GM19467 (cell line): ENCODE measurements at regions not wholly inside any gene's neighbourhood (a gene's known extent, or its start where the extent isn't known, plus 50 kb on each side); places are given as distances from the start of the nearest gene placed in this dataset.

Experiments
- ATAC-seq: cut with Tn5 transposase; IDR thresholded peaks from one replicate; pipeline ENCODE4 v1.9.1; 2021; ENCODE audit warnings: mild to moderate bottlenecking, moderate library complexity; ENCODE audit not compliant: unreplicated experiment

DNA sequence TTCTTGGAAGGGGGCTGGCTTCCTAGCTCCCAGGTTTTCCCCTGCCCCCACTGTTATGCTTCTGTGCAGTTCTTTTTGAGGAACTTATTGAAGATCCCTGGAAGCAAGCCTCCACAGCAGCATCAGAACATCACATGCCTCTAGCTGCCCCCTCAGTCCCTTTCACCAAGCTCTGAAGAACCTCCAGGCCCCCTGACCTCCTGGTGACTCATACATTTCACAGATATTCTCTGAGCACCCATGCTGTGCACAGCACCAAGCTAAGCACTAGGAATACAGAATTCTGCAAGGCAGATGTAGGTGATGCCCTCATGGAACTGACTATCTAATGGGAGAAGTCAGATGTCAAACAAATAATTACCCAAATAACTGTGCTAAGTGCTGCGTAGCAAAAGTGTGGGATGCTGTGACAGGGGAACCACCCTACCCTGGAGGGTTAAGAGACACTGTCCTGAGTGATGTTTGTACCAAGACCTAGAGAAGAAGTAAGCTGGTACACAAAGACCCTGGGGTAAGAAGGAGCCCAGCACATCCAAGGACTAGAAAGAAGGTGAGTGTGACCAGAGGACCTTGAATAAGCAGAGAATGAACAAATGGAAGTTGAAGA, 213.7 kb upstream of the NR4A3 start:
- ATAC-seq: no peak

DNA sequence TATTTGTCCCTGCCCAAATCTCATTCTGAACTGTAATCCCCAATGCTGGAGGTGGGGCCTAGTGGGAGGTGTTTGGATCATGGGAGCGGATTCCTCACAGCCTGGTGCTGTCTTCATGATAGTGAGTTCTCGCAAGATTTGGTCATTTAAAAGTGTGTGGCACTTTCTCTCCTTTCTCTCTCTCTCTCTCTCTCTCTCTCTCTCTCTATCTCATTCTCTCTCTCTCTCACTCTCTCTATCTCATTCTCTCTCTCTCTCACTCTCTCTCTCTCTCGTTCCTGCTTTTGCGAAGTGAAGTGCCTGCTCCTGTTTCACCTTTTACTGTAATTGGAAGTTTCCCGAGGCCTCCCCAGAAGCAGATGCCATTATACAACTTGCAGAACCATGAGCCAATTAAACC, 207.3 kb upstream of the NR4A3 start:
- no peak for ATAC-seq

DNA sequence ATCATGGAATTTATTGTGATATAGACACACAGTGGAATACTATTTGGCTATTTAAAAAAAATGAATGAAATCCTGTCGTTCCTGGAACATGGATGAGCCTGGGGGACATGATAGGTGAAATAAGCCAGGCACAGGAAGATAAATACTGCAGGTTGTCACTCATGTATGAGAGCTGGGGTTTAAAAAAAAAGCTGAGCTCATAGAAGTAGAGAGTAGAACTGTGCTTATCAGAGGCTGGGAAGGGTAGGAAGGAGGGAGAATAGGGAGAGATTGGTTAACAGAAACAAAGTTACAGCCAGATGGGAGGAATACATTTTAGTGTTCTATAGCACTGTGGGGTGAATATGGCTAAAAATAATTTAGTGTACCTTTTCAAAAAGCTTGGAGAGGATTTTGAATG, 200.6 kb upstream of the NR4A3 start:
- no peak for ATAC-seq

DNA sequence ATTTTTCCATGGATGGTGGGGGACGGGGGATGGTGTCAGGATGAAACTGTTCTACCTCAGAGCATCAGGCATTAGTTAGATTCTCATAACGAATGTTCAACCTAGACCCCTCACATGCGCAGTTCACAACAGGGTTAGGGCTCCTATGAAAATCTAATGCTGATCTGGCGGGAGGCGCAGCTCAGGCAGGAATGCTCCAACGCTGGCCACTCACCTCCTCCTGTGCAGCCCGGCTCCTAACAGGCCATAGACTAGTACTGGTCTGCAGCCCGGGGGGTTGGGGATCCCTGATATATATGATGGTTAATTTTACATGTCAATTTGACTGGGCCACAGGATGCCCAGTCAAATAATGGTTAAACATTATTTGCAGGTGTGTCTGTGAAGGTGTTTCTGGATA, 199.0 kb upstream of the NR4A3 start:
- ATAC-seq: no peak

DNA sequence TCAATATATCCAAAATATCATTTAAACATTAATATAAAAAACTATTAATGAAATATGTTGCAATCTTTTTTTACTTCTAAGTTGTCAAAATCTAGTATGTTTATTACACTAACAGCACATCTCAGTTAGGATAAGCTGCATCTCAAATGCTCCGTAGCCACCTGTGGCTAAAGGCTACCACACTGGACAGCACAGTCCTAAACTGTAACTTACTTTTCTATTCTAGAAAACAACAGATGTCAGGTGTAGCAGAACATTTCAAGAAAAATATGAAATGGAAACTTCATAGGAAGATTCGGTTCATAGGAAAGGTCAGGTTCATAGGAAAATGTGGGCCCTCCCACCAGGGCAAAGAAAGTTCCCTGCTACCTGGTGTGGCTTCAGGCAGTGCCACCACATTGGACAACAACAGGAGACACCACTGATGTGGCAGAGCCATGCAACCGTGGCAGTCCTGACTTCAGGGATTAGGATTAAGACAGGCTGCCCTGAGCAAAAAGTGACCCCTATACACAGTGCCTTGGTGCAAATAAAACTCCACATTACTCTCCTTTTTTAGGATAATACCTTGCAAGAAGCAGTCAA, 197.8 kb upstream of the NR4A3 start:
- ATAC-seq: no peak

DNA sequence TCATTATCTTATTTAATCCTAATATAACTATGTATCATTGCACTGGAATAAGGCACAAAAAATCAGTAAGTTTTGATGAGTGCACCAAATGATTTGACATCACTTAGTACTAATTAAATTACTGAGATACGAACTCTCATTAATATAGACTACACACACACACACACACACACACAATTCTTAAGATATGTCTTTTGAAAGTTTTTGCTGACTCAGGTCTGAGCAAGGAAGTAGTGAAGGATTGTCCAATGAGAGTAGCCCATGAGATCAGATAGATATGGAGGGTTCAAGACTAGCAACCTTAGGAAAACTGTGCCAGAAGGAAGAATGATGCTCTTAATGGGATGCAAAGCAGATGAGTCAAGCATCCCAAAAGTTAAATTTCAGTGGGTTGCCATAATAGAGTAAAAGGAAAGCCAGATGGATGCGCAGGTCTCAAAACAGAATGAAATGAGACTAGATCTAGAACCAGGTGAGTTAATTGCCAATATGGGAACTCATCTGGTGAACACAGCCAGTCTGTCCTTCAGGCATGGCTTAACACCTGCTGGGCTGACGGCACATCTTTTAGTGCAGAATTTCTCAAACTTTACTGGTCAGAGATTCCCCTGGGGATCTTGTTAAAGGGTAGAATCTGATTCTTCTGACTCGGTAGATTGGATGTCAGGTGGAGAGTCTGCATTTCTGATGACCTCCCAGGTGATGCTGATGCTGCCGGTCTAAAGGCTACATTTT, 197.0 kb upstream of the NR4A3 start:
- ATAC-seq: no peak

DNA sequence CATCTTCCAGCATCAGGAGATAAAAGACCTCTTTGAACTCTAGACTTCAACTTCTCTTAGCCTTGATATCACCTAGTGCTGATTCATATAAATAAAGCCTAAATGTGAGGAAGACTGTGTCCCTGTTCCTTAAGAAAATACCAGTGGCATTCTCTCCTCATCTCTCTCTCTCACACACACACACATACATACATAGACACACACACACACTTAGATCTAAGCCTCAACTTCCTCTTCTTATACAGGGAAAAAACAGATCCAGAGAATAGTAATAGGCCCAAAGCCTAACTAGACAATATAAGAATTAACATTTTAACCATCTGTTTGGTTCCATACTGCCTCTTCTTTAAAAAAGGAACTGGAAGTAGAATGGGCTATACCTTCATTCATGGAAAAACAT, 195.3 kb upstream of the NR4A3 start:
- ATAC-seq: no peak

DNA sequence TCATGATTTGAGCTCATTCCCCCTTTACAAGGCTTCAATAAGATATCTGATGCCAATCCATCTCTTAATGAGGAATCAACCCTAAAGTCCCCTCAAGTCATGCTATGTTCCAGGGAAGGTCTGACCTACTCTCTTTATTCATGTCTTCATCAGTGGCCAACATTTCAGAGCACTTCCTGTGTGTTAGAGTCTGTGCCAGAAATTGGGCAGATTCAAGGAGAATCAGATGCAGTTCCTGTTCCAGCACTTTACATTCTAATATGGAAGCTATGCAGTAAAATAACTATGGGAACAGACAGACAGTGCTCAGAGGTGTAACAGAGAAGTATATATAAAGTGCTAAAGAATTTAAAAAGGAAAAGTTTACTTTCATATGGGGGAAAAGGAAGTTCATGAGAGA, 193.4 kb upstream of the NR4A3 start:
- no peak for ATAC-seq

DNA sequence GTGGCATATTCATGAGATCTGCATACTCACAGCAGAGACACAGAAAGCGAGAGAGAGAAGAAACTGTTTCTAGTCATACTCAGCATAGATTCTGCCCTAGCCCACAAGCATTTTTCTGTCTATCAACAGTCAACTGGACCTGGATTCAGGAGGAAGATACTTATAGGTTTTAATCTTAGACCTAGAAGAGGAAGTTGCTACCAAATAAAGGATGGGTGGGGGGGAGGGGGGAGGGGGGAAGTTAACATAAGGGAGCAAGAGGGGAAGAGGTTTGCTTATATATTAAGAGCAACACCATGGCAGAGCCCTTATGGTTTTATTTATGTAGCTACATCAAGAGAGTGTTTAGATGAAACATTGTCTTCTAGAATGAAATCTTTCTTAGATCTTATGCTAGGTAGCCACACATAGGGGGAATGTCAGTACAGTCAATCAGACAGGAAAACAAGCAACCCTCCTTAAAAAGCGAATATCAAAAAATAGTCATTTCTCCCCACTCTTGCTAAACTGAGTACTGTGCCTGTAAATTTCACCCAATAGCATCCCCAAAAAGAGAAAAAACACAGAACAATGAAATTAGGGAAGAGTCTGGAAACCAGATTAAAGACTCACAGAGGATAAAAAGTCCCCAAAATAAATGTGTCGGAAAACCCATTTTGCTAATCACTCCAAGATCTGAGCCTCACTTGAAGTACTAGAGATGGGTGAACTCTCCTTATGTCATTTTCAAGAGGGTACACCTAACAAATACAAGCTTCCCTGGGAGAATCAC, 192.7 kb upstream of the NR4A3 start:
- no peak for ATAC-seq

DNA sequence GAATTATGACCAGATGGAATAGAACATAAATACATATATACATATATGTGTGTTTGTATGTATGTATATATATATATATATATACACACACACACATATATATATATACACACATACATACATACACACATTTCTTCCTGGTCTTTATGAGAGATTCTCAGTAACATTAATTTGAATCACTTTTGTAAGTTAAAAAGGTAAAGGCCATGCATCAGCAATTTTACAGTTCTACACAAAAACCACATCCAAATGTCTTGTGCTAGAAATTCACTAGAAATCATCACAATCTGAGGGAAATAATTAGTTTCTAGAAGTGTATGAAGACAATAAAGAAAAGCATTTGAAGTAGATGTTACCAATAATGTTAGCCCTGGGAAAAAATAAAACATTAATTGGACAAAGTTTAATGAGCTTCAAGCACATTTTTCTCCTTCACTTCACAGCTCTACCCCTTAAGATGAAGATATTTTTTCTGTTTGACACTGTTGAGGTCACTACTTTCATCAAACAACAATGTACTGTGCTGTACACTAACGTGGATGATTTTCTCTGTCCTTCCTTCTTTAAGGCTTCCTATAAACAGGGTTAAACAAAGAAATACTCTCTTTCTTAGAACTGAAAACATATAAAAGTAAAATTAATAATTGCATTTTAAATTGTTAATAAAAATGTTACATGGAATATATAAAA, 189.2 kb upstream of the NR4A3 start:
- ATAC-seq: no peak

DNA sequence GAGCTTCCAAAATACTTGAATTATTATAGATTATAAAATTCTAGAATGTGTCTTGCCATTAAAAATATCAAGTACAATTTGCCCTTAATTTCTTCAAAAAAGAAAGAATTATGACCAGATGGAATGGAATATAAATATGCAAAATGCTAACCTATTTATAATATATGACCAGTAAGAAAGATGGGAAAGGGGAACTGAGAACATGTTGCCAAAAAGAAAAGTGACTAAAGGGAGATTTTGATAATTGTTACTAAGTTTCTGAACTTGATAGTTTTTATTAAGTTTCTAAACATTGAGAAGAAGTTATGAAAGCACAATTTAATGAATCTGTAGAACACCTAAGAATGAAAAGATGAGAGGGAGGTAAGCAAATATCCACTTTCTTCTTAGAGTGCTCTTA, 188.4 kb upstream of the NR4A3 start:
- no peak for ATAC-seq

DNA sequence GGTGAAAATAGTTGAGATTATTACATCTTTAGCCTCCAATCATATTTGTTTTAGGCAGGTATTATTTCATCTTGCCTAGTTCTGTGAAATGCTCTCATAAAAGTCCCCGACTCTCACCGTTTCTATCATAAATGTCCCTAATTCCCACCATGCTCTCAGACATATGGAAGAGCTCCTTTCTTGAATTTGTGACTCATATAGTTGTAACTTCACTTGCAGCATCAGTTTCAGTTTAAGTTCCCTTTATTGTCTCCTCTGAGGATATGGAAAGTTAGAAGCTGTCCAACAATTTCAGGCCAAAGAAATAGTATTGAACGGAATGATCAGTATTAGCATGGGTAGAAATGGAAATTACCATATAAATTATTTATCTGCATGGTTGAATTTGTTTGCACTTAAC, 187.5 kb upstream of the NR4A3 start:
- no peak for ATAC-seq

DNA sequence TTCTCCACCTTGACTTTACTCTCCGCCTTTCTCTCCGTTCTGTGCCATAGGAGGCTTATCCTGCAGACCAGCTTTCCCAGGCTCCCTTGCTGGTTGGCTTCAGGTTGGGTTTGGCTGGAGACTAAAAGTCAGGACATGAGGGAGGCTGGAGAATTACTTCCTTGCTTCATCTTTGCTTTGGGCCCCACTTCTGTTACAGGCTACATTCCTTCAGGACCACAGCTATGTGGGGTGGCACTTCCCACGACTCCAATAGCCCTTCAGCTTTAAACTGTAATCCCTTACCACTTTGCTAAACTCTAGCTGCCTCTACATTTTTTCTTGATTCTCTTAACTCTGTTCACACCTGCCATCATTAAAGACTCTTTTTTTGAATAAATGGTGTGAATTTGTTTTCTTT, 186.7 kb upstream of the NR4A3 start:
- ATAC-seq: no peak

DNA sequence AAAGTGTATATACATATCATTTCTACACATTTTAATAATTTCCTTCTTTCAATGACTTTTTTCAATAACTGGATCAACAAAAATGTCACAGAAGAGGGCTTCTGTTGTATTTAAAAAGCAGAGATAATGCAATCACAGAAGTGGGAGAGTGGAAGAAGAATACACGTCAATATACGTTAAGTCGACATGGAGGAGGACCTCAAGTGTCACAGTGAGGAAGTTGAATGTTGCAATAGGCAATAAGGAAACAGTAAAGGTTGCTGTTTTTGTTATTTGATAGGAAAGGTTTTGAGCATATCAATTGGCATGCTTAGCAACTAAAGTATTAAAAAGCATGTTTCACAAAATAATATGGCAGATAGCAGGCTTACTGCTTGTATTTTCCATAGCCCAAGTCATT, 184.0 kb upstream of the NR4A3 start:
- ATAC-seq: no peak

DNA sequence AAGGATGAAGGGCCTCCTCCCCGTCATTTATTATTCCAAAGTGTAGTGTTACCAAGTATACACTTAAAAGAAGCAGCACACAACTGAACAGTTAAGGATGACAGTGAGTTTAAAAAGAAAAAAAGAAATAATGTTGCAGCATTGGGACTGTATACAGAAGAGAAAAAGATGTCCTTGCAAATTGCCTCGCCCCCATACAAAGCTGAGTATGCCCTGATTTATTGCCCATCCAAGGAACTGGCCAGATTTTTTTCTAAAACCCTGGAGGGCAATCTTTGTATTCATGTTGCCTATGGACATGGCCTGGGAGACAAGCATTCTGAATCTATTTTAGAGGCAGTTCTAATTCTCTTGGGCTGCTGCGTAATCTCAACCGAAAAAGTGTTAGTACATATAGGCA, 182.7 kb upstream of the NR4A3 start:
- ATAC-seq: no peak

DNA sequence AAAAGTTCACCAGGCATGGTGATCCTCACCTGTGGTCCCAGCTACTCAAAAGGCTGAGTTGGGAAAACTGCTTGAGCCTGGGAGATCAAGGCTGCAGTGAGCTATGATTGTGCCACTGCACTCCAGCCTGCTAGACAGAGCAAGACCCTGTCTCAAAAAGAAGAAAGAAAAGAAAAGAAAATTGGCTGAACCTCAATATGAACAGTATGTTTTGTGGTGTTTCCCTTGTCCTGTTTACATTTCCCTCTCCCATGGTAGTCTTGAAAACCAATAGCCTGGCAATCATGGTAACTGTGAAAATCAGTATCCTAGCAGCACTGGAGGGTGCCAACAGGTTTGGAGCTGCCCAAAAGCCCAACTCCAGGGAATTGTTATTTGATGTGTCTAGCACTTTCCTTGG, 174.1 kb upstream of the NR4A3 start:
- ATAC-seq: no peak

DNA sequence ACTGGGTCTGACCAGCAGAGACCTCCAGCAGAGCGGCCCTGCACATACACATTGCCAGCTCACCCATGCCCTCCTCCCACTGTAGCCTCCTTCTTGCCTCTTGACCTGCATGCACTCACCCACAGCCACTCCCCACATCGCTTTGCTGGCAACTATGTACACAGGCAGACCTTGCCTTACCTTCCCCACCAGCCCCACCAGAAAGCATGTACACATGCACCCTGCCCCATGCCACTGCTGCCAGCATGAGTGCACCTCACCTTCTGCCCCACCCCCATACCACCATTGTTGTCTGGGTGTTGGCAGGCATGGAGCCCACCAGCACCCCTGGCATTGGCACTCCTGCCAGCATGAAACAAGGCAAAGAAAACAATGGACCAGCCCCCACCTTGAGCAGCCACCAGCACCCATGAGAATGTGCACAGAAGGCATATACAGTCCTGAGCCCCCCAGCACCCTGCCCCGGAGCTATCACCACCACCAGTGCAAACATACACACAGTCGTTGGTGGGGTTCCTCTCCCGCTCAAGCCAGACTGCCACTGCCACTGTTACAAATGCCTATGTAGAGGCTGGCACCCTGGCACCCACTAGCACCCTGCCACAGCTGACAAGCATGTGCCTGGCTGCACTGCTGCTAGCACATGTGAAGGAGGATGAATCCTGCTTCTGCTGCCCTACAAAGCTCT, 171.4 kb upstream of the NR4A3 start:
- ATAC-seq: no peak

DNA sequence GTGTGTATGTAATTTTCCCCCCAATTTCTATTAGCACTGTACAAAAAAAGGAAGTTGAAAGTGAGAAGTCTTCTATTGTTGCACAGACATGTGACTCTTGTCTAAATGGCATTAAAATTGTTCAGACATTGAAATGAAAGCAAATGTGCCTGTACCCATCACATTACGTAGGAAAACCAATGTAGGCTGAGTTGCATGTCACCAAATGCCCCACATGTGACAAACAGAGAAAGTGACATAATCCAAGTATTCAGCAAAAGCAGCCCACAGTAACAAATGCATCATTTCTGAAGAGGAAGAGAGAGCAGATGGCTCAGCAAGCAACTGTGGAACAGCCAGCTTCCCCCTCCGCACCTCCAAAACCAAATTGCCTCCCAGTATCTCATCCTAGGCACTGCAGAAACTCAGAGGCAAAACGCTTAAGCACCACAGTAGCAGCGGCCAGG, 161.5 kb upstream of the NR4A3 start:
- peak; percentile 78 for ATAC-seq

DNA sequence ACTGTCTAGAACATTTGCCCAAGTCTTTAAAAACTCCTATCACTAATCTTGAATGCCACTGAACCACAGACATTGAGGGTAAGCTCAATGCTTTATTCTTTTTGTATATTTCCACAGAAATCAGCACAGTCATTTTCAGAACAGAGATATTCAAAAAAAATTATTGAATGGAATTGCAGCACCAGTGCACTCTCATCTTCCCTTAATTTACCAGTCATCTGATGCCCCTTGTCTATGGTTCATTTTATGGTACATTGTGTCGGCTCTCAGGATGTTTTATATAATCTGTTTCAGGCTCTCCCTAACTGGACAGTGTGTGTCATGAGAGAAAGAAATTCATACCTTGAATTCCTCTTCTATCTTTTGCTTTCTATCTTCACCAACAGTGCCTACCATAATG, 158.4 kb upstream of the NR4A3 start:
- no peak for ATAC-seq

DNA sequence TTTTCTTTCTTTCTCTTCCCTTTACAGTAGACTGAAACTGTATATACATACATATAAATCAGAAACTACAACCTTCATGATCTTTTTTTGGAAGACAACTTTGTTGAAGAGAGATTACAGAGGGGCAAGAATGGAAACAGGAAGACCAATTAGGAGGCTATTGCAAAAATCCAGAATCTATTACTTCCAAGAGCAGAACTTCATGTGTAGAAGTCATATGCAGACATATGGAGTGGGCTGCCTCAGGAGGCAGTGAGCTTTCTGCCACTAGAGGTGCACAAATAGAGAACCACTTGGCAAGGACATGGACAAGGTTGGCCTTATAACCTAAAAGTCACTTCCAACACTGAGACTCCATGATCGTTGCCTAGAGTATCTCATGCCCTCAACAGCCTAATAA, 157.8 kb upstream of the NR4A3 start:
- ATAC-seq: no peak

DNA sequence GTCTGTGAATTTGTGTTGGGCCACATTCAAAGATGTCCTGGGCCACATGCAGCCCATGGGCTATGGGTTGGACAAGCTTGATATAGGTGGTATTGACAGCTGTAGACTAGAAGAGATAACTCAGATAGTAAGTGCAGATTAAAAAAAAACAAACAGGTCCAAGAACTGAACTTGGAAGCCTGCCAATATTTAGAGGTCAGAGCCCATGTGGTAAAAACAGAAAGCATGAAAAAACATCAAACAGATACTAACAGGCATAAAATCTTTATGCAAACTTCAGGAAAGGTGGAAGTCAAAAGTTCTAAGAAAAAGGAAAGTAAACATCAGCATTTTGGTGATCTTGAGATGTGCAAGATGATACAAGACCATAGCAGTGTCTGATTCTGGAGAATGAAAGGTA, 155.1 kb upstream of the NR4A3 start:
- no peak for ATAC-seq
